HepG2 (cell line): ENCODE measurements at regions not wholly inside any gene's neighbourhood (a gene's known extent, or its start where the extent isn't known, plus 50 kb on each side); places are given as distances from the start of the nearest gene placed in this dataset.

Experiments
- FOSL2 ChIP-seq: sonication (generic); formaldehyde crosslinking; IDR thresholded peaks from 2 replicates; pipeline ENCODE4 v1.4.0; 2020; ENCODE audit warnings: missing genetic modification reagents
- POLR2A ChIP-seq, 2 experiments: IDR thresholded peaks; 2 replicates each; pipeline ENCODE4 v1.6.1; 2011; ENCODE audit warnings: low read depth in 2 of 2, low read length in 2 of 2, mild to moderate bottlenecking in 1 of 2, moderate library complexity in 1 of 2; ENCODE audit not compliant: insufficient read depth in 1 of 2
- RFX3 ChIP-seq: IDR thresholded peaks from 2 replicates; pipeline ENCODE4 v1.6.1; 2016; ENCODE audit warnings: missing biosample characterization, missing genetic modification reagents

DNA sequence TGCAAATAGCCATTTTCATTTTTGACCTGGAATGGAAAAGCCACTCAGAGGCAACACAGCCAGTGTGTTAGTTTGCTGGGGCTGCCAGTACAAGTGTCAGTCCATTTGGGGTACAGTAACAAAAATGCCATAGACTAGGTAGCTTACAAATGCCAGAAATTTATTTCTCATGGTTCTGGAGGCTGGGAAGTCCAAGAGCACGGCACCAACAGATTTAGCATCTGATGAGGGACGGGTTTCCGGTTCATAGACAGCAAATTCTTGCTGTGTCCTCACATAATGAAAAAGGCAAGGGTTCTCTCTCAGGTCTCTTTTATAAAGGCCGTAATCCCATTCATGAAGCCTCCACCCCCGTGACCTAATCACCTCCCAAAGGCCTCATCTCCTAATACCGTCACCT, 418.2 kb downstream of the TYW1 start:
- TF ChIP-seq RFX3 (CRISPR knock-in tag) (no peak), POLR2A (IDR thresholded peaks at IDR 0.05; ENCODE audit: insufficient read depth in 1 of 2, low read depth in 2 of 2, low read length in 2 of 2) (no peak), FOSL2 (CRISPR knock-in tag) (no peak)
